Esophagus (tissue), 2 donors: ENCODE measurements at regions not wholly inside any gene's neighbourhood (a gene's known extent, or its start where the extent isn't known, plus 50 kb on each side); places are given as distances from the start of the nearest gene placed in this dataset.
"Not testable (repeated sequence)": the region's sequence is repeated elsewhere in the genome, so short reads cannot be mapped to it uniquely, and the experiment has no call there.

Experiments used
- H3K27ac ChIP-seq, 2 donors: one replicate each; pipeline ENCODE4 v1.5.1; 2013; ENCODE audit warnings: low read depth in 2 of 2, mild to moderate bottlenecking in 2 of 2, inconsistent platforms in 1 of 2, low read length in 1 of 2, moderate library complexity in 1 of 2
- H3K27me3 ChIP-seq, 2 donors: one replicate each; pipeline ENCODE4 v1.6.1; 2013; ENCODE audit warnings: low read length in 2 of 2, control low read depth in 1 of 2, mild to moderate bottlenecking in 1 of 2; ENCODE audit not compliant: insufficient read depth in 2 of 2, control insufficient read depth in 1 of 2
- H3K36me3 ChIP-seq, 2 donors: one replicate each; pipeline ENCODE4 v1.6.1; 2013; ENCODE audit warnings: low read length in 1 of 2; ENCODE audit not compliant: control insufficient read depth in 2 of 2, insufficient read depth in 2 of 2
- H3K4me1 ChIP-seq, 2 donors: one replicate each; pipeline ENCODE4 v1.6.1; 2013; ENCODE audit warnings: low read length in 1 of 2; ENCODE audit not compliant: control insufficient read depth in 2 of 2, insufficient read depth in 2 of 2
- H3K4me3 ChIP-seq, 2 donors: one replicate each; pipeline ENCODE4 v1.5.1; 2013; ENCODE audit warnings: low read length in 2 of 2, mild to moderate bottlenecking in 2 of 2, low read depth in 1 of 2, moderate library complexity in 1 of 2
- H3K9me3 ChIP-seq, 2 donors: one replicate each; pipeline ENCODE4 v1.6.1; 2013; ENCODE audit warnings: mild to moderate bottlenecking in 2 of 2, low read depth in 1 of 2, low read length in 1 of 2, moderate library complexity in 1 of 2; ENCODE audit not compliant: control insufficient read depth in 2 of 2, insufficient read depth in 1 of 2
- WGBS, 2 donors: extraction: QIAGEN DNeasy Blood & Tissue Kit; methylation state at CpG; one replicate each; pipeline ENCODE4 v1.1.7; 2013; 5-methylcytosine and 5-hydroxymethylcytosine counted together
- donor health status: healthy with polysubstance abuse.
- donor health status: Bipolar disorder and iron deficiency.

GRCh38 chr6:2569420-2569819, 181.3 kb downstream of the MYLK4 start:
- not testable (repeated sequence) for H3K27ac ChIP-seq, H3K9me3 ChIP-seq, H3K36me3 ChIP-seq, H3K27me3 ChIP-seq, H3K4me1 ChIP-seq, H3K4me3 ChIP-seq
- WGBS, 2 donors, result 90 to 95% methylated on average over 1 of the region's 1 CpG

DNA sequence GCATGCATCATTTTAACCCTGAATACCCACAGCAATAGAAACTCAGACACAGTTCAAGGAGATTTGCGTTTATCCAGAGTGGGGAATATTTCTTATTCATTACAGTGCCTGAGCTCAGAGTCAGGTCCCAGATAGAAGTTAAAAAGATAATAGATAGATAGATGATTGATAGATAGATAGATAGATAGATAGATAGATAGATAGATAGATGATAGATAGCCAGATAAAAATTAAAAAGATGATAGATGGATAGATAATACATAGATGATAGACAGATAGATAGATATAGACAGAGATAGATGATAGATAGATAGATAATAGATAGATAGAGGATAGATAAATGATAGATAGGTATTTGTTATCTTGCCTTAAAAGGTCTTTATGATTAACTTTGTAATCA, 184.7 kb downstream of the MYLK4 start:
- 92 to 95% methylated on average over 1 of the region's 1 CpG for WGBS, 2 donors

GRCh38 chr6:2565499-2565898, 185.2 kb downstream of the MYLK4 start:
- 53 to 86% methylated on average over 5 of the region's 5 CpGs for WGBS, 2 donors
- H3K36me3 ChIP-seq, result no peaks in the 10 kb centered on the region

More for the DNA sequence above, 184.7 kb downstream of the MYLK4 start:
- no peaks in the 10 kb centered on the region for H3K36me3 ChIP-seq
- no peak overlapping the region for H3K4me3 ChIP-seq
- H3K4me1 ChIP-seq, result no peaks in the 10 kb centered on the region
- H3K27ac ChIP-seq, result no peak overlapping the region
- H3K27me3 ChIP-seq, result peaks cover 0 to 2% of the 10 kb centered on the region in 2 donors
- no peaks in the 10 kb centered on the region for H3K9me3 ChIP-seq

GRCh38 chr6:2563635-2564034, 187.1 kb downstream of the MYLK4 start:
- Histone ChIP-seq H3K4me1 (no peaks in the 10 kb centered on the region), H3K4me3 (no peak overlapping the region), H3K9me3 (no peaks in the 10 kb centered on the region), H3K36me3 (no peaks in the 10 kb centered on the region), H3K27ac (no peak overlapping the region), H3K27me3 (peaks cover 0 to 2% of the 10 kb centered on the region in 2 donors)
- 32 to 40% methylated on average over 6 of the region's 6 CpGs for WGBS, 2 donors

More at GRCh38 chr6:2565499-2565898, 185.2 kb downstream of the MYLK4 start:
- peaks cover 0 to 2% of the 10 kb centered on the region in 2 donors for H3K27me3 ChIP-seq
- no peaks in the 10 kb centered on the region for H3K9me3 ChIP-seq
- no peaks in the 10 kb centered on the region for H3K4me1 ChIP-seq
- no peak overlapping the region for H3K27ac ChIP-seq
- H3K4me3 ChIP-seq, result no peak overlapping the region

- WGBS, 2 donors, result 75 to 77% methylated on average over 4 of the region's 4 CpGs
- Histone ChIP-seq H3K9me3 (no peaks in the 10 kb centered on the region), H3K36me3 (no peaks in the 10 kb centered on the region), H3K4me1 (no peaks in the 10 kb centered on the region), H3K27me3 (peaks cover 0 to 2% of the 10 kb centered on the region in 2 donors), H3K4me3 (no peak overlapping the region), H3K27ac (no peak overlapping the region)
Observed at GRCh38 chr6:2562721-2563451, 187.8 kb downstream of the MYLK4 start.

- WGBS, 2 donors, result 78 to 80% methylated on average over 12 of the region's 12 CpGs
Observed at GRCh38 chr6:2560917-2561698, 189.6 kb downstream of the MYLK4 start.

DNA sequence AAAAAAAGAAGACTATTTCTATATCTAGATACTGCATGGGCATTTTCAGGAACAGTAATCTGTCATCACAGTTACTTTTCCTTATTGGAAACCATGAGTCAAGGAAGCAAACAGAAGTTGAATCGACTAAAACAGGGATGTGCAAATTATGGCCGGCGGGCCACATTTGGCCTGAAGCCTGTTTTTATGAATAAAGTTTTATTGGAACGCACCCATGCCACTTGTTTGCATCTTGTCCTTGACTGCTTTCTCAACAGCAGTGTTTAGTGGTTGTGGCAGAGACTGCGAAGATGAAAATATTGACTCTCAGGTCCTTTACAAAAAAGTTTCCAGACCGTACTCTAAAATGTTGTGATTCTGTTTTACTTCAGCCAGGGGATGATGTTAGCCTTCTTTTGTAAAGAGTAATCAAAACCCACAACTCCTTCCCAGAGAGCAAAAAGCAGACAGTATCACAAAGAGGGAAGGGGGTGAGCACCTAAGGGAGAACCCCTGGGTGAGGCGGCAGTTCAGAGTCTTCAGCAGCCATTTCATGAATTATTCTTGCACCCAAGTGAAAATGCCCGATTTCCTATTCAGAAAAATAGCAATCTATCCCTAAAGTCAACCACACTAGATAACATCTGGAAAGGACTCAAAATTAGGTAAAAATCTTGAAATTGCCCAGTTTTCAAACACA, 190.4 kb downstream of the MYLK4 start:
- H3K4me3 ChIP-seq, result no peak overlapping the region
- WGBS, 2 donors, result 83 to 93% methylated on average over 8 of the region's 8 CpGs
- no peaks in the 10 kb centered on the region for H3K4me1 ChIP-seq
- no peak overlapping the region for H3K27ac ChIP-seq
- H3K27me3 ChIP-seq, result no peaks in the 10 kb centered on the region
- no peaks in the 10 kb centered on the region for H3K36me3 ChIP-seq
- H3K9me3 ChIP-seq, result no peaks in the 10 kb centered on the region

More at GRCh38 chr6:2560917-2561698, 189.6 kb downstream of the MYLK4 start:
- Histone ChIP-seq H3K4me1 (no peaks in the 10 kb centered on the region), H3K4me3 (no peak overlapping the region), H3K27ac (no peak overlapping the region), H3K9me3 (no peaks in the 10 kb centered on the region), H3K27me3 (no peaks in the 10 kb centered on the region), H3K36me3 (no peaks in the 10 kb centered on the region)

GRCh38 chr6:2558861-2559801, 191.6 kb downstream of the MYLK4 start:
- Histone ChIP-seq H3K4me3 (no peak overlapping the region), H3K4me1 (no peaks in the 10 kb centered on the region), H3K27ac (no peak overlapping the region), H3K27me3 (no peaks in the 10 kb centered on the region), H3K36me3 (no peaks in the 10 kb centered on the region), H3K9me3 (no peaks in the 10 kb centered on the region)
- WGBS, 2 donors, result 85 to 87% methylated on average over 25 of the region's 25 CpGs
